GM20000 (cell line): ENCODE measurements at regions not wholly inside any gene's neighbourhood (a gene's known extent, or its start where the extent isn't known, plus 50 kb on each side); places are given as distances from the start of the nearest gene placed in this dataset.
"Not testable (repeated sequence)": the region's sequence is repeated elsewhere in the genome, so short reads cannot be mapped to it uniquely, and the experiment has no call there.

ENCODE experiments used
- DNase-seq: peaks from one replicate; pipeline ENCODE4 v3.0.0; 2012; ENCODE audit warnings: low spot score
- CTCF ChIP-seq: IDR thresholded peaks from 2 replicates; pipeline ENCODE4 v1.5.1; 2012; ENCODE audit warnings: mild to moderate bottlenecking, control low read depth; ENCODE audit errors: extremely low read depth, missing control alignments

GRCh38 chr14:27727251-27727770 lies 1039.3 kb upstream of the FOXG1 start:
- no peak for DNase-seq
- no peak for TF ChIP-seq CTCF

GRCh38 chr14:27730204-27730603 lies 1036.4 kb upstream of the FOXG1 start:
- no peak for DNase-seq

GRCh38 chr14:27739657-27740156 lies 1026.9 kb upstream of the FOXG1 start:
- TF ChIP-seq CTCF: no peak
- no peak for DNase-seq

More at GRCh38 chr14:27730204-27730603, 1036.4 kb upstream of the FOXG1 start:
- TF ChIP-seq CTCF: no peak

- no peak for DNase-seq
- TF ChIP-seq CTCF: no peak
Observed at GRCh38 chr14:27750114-27750513, 1016.5 kb upstream of the FOXG1 start.

- not testable (repeated sequence) for DNase-seq
Observed at GRCh38 chr14:27757642-27758041, 1008.9 kb upstream of the FOXG1 start.

GRCh38 chr14:27760367-27760766 lies 1006.2 kb upstream of the FOXG1 start:
- DNase-seq: not testable (repeated sequence)

- not testable (repeated sequence) for DNase-seq
Observed at GRCh38 chr14:27799066-27800028, 967.2 kb upstream of the FOXG1 start.

GRCh38 chr14:27817746-27818430 lies 948.7 kb upstream of the FOXG1 start:
- not testable (repeated sequence) for DNase-seq

GRCh38 chr14:27826149-27826548 lies 940.4 kb upstream of the FOXG1 start:
- DNase-seq: not testable (repeated sequence)

GRCh38 chr14:27831978-27832377 lies 934.6 kb upstream of the FOXG1 start:
- not testable (repeated sequence) for DNase-seq

- not testable (repeated sequence) for DNase-seq
Observed at GRCh38 chr14:27833001-27833400, 933.6 kb upstream of the FOXG1 start.
